ENCODE measurements at regions not wholly inside any gene's neighbourhood (a gene's known extent, or its start where the extent isn't known, plus 50 kb on each side); places are given as distances from the start of the nearest gene placed in this dataset.

DNA sequence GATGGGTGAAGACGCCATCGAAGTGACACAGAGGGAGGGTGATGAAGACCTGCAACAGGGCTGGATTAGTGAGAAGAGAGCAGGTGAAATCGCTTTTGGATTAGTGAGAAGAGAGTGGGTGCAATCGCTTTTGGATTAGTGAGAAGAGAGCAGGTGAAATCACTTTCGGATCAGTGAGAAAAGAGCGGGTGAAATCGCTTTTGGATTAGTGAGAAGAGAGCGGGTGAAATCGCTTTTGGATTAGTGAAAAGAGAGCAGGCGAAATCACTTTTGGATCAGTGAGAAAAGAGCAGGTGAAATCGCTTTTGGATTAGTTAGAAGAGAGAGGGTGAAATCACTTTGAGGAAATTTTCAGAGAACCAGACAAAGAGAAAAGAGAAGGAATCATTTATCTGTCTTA is 67.2 kb upstream of the TRIO start:
- TF ChIP-seq POLR2AphosphoS5 (IDR thresholded peaks at IDR 0.05), result no peak
- TF ChIP-seq, protein P1, sequence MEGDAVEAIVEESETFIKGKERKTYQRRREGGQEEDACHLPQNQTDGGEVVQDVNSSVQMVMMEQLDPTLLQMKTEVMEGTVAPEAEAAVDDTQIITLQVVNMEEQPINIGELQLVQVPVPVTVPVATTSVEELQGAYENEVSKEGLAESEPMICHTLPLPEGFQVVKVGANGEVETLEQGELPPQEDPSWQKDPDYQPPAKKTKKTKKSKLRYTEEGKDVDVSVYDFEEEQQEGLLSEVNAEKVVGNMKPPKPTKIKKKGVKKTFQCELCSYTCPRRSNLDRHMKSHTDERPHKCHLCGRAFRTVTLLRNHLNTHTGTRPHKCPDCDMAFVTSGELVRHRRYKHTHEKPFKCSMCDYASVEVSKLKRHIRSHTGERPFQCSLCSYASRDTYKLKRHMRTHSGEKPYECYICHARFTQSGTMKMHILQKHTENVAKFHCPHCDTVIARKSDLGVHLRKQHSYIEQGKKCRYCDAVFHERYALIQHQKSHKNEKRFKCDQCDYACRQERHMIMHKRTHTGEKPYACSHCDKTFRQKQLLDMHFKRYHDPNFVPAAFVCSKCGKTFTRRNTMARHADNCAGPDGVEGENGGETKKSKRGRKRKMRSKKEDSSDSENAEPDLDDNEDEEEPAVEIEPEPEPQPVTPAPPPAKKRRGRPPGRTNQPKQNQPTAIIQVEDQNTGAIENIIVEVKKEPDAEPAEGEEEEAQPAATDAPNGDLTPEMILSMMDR (IDR thresholded peaks at IDR 0.05), result no peak
- no peak for TF ChIP-seq POLR2A (IDR thresholded peaks at IDR 0.05)
- no peak for TF ChIP-seq EP300 (IDR thresholded peaks at IDR 0.05)
